D721Med (cell line): ENCODE measurements at regions not wholly inside any gene's neighbourhood (a gene's known extent, or its start where the extent isn't known, plus 50 kb on each side); places are given as distances from the start of the nearest gene placed in this dataset.

ENCODE experiments used
- DNase-seq: peaks from one replicate; pipeline ENCODE4 v3.0.0; 2011; ENCODE audit warnings: low spot score; ENCODE audit not compliant: insufficient read length
- FAIRE-seq: peaks from 2 replicates; lab custom pipeline; 2011; peaks lifted over from hg19 to GRCh38; lab: Jason Lieb, UNC
- CTCF ChIP-seq: IDR thresholded peaks from 2 replicates; pipeline ENCODE4 v1.5.1; 2012; ENCODE audit warnings: mild to moderate bottlenecking, control low read depth; ENCODE audit not compliant: insufficient read depth; ENCODE audit errors: missing control alignments

- TF ChIP-seq CTCF: no peak
- DNase-seq (no peak), FAIRE-seq (no peak)
Observed at GRCh38 chr1:200253774-200254495, 155.9 kb downstream of the ZNF281 start.

- no peak for DNase-seq
- TF ChIP-seq CTCF: no peak
- no peak for FAIRE-seq
Observed at GRCh38 chr1:200252531-200252930, 157.3 kb downstream of the ZNF281 start.

GRCh38 chr1:200250469-200250868, 159.4 kb downstream of the ZNF281 start:
- DNase-seq (no peak), FAIRE-seq (no peak)
- TF ChIP-seq CTCF: no peak

- FAIRE-seq (no peak), DNase-seq (no peak)
- no peak for TF ChIP-seq CTCF
Observed at GRCh38 chr1:200248541-200248940, 161.3 kb downstream of the ZNF281 start.

GRCh38 chr1:200247518-200247917, 162.3 kb downstream of the ZNF281 start:
- DNase-seq (no peak), FAIRE-seq (no peak)
- no peak for TF ChIP-seq CTCF

GRCh38 chr1:200245473-200245872, 164.4 kb downstream of the ZNF281 start:
- TF ChIP-seq CTCF: no peak
- DNase-seq: no peak
- FAIRE-seq: no peak

GRCh38 chr1:200243042-200243437, 166.8 kb downstream of the ZNF281 start:
- FAIRE-seq: no peak
- DNase-seq: no peak
- TF ChIP-seq CTCF: no peak
